GM12878 (cell line): ENCODE measurements at regions not wholly inside any gene's neighbourhood (a gene's known extent, or its start where the extent isn't known, plus 50 kb on each side); places are given as distances from the start of the nearest gene placed in this dataset.

Source experiments
- ATAC-seq: fragments of 200-7000 bp; cut with Tn5 transposase; 3 replicates; pipeline ENCODE4 v1.9.1; 2020; ENCODE audit warnings: mild to moderate bottlenecking, moderate library complexity
- BruUV-seq: library from RNA; stranded (reverse); fragments of 400-500 nt; replicated peaks from 2 replicates; lab custom pipeline; 2021; lab: Mats Ljungman, UMichigan
- CTCF ChIA-PET: fragments of 300-600 bp; sonication (Branson Sonifier 250); formaldehyde crosslinking; extraction: SDS; loops from one replicate; lab custom pipeline; 2021; ENCODE audit warnings: inconsistent platforms; lab: Yijun Ruan, JAX
- POLR2A ChIA-PET: fragments of 350-600 bp; formaldehyde crosslinking; extraction: SDS; loops from one replicate; lab custom pipeline; 2021; ENCODE audit warnings: inconsistent platforms; lab: Charles Lee
- RAD21 ChIA-PET: fragments of 300-600 bp; sonication (Branson Sonifier 250); formaldehyde crosslinking; loops from one replicate; lab custom pipeline; 2023; ENCODE audit warnings: antibody characterized with exemption; ENCODE audit not compliant: unreplicated experiment; lab: Charles Lee
- SMC1A ChIA-PET: fragments of 300-600 bp; sonication (Branson Sonifier 250); formaldehyde crosslinking; loops from one replicate; lab custom pipeline; 2023; ENCODE audit not compliant: unreplicated experiment, uncharacterized antibody; lab: Charles Lee
- DNase-seq: peaks from one replicate; pipeline ENCODE4 v3.0.0-alpha.2; 2011; ENCODE audit warnings: low read depth, low spot score
- FAIRE-seq: peaks from 3 replicates; lab custom pipeline; 2011; peaks lifted over from hg19 to GRCh38; lab: Jason Lieb, UNC
- H2AFZ ChIP-seq: 2 replicates; pipeline ENCODE4 v1.6.0; 2011; ENCODE audit warnings: low read depth, low read length, control low read depth; ENCODE audit not compliant: control insufficient read depth
- H3K27ac ChIP-seq: 2 replicates; pipeline ENCODE4 v1.5.1; 2011; ENCODE audit warnings: control low read depth; ENCODE audit not compliant: control insufficient read depth, insufficient read depth
- H3K27me3 ChIP-seq, 2 experiments: replicated peaks in 1 of 2; 2 replicates each; pipeline versions ENCODE4 v1.6.0 to v1.6.1; 2011; ENCODE audit warnings: low read length in 1 of 2; ENCODE audit not compliant: control insufficient read depth in 2 of 2, insufficient read depth in 2 of 2
- H3K36me3 ChIP-seq, 2 experiments: 2 replicates each; pipeline ENCODE4 v1.5.1; 2011; ENCODE audit warnings: low read length in 1 of 2; ENCODE audit not compliant: control insufficient read depth in 2 of 2, insufficient read depth in 2 of 2
- H3K4me1 ChIP-seq: 2 replicates; pipeline ENCODE4 v1.6.1; 2011; ENCODE audit warnings: mild to moderate bottlenecking, low read length, moderate library complexity, mixed read lengths; ENCODE audit not compliant: control insufficient read depth, insufficient read depth
- H3K4me2 ChIP-seq: 2 replicates; pipeline ENCODE4 v1.6.0; 2011; ENCODE audit warnings: control low read depth; ENCODE audit not compliant: control insufficient read depth, insufficient read depth
- H3K4me3 ChIP-seq: fragments of 200-600 bp; sonication (generic); 2 replicates; pipeline ENCODE4 v1.5.1; 2016
- H3K79me2 ChIP-seq: 2 replicates; pipeline ENCODE4 v1.6.0; 2011; ENCODE audit warnings: low read length; ENCODE audit not compliant: control insufficient read depth, insufficient read depth
- H3K9ac ChIP-seq: 2 replicates; pipeline ENCODE4 v1.8.0; 2011; ENCODE audit warnings: low read length, control low read depth, mixed read lengths; ENCODE audit not compliant: control insufficient read depth, insufficient read depth
- H3K9me3 ChIP-seq: replicated peaks from 3 replicates; pipeline ENCODE4 v1.5.1; 2011; ENCODE audit warnings: mild to moderate bottlenecking, low read length; ENCODE audit not compliant: control insufficient read depth, insufficient read depth
- H4K20me1 ChIP-seq: 2 replicates; pipeline ENCODE4 v1.6.0; 2011; ENCODE audit not compliant: control insufficient read depth, insufficient read depth
- CTCF ChIP-seq, 3 experiments: IDR thresholded peaks in 2 of 3; conservative IDR thresholded peaks in 1 of 3; 2 replicates each; pipeline ENCODE4 v1.5.1; 2011; ENCODE audit warnings: low read depth in 3 of 3, low read length in 3 of 3, mild to moderate bottlenecking in 3 of 3, control low read depth in 2 of 3, moderate library complexity in 2 of 3, inconsistent platforms in 1 of 3, mixed read lengths in 1 of 3; ENCODE audit not compliant: control insufficient read depth in 2 of 3, insufficient read depth in 1 of 3; ENCODE audit errors: extremely low read depth in 1 of 3
- E2F8 ChIP-seq: fragments of 450-650 bp; IDR thresholded peaks from 2 replicates; pipeline ENCODE4 v1.6.1; 2018; ENCODE audit warnings: mild to moderate bottlenecking, low read depth, moderate library complexity; ENCODE audit not compliant: partially characterized antibody
- EED ChIP-seq: sonication (generic); IDR thresholded peaks from 2 replicates; pipeline ENCODE4 v1.6.1; 2016; ENCODE audit warnings: antibody characterized with exemption, low read depth
- EGR1 ChIP-seq, 2 experiments: IDR thresholded peaks; 1 replicate in 1 of 2; 2 replicates in 1 of 2; pipeline ENCODE4 v1.6.1; 2011 to 2012; ENCODE audit warnings: low read depth in 2 of 2, low read length in 2 of 2, borderline replicate concordance in 1 of 2, mild to moderate bottlenecking in 1 of 2, moderate library complexity in 1 of 2
- ELK1 ChIP-seq: IDR thresholded peaks from 2 replicates; pipeline ENCODE4 v1.6.1; 2012; ENCODE audit warnings: low read depth, low read length, improper control_type of control experiment
- IKZF2 ChIP-seq, 2 experiments: fragments of 450-650 bp; IDR thresholded peaks; 2 replicates each; pipeline ENCODE4 v1.6.1; 2017; ENCODE audit warnings: mild to moderate bottlenecking in 2 of 2, moderate library complexity in 2 of 2
- SRF ChIP-seq, 2 experiments: IDR thresholded peaks; 2 replicates each; pipeline ENCODE4 v1.6.1; 2011; ENCODE audit warnings: low read depth in 2 of 2, low read length in 2 of 2, mild to moderate bottlenecking in 1 of 2, moderate library complexity in 1 of 2
- STAT3 ChIP-seq: IDR thresholded peaks from 2 replicates; pipeline ENCODE4 v1.6.1; 2011; ENCODE audit warnings: low read depth, low read length, improper control_type of control experiment
- YBX1 ChIP-seq: fragments of 450-650 bp; IDR thresholded peaks from 2 replicates; pipeline ENCODE4 v1.6.1; 2016; ENCODE audit warnings: antibody characterized with exemption
- ZBTB4 ChIP-seq: fragments of 450-650 bp; formaldehyde crosslinking; IDR thresholded peaks from 2 replicates; pipeline ENCODE4 v1.4.0; 2022; ENCODE audit warnings: mild to moderate bottlenecking, moderate library complexity
- ZBTB40 ChIP-seq: fragments of 450-650 bp; IDR thresholded peaks from 2 replicates; pipeline ENCODE4 v1.6.1; 2016; ENCODE audit warnings: mild to moderate bottlenecking, moderate library complexity, borderline replicate concordance
- WGBS: methylation state at CpG from one replicate; pipeline ENCODE4 v1.1.6; 2016; ENCODE audit warnings: low lambda C conversion rate; ENCODE audit not compliant: insufficient replicate concordance, insufficient coverage; ENCODE audit errors: missing lambda C conversion rate; 5-methylcytosine and 5-hydroxymethylcytosine counted together
- in situ Hi-C: fragments of 300-500 bp; cut with MboI; formaldehyde crosslinking; loops from 9 replicates; pipeline ENCODE4 v1.14.3; 2018; ENCODE audit warnings: mixed read lengths
- intact Hi-C: fragments of 100-400 bp; cut with micrococcal nuclease; formaldehyde crosslinking; loops from one replicate; pipeline ENCODE4 v1.14.2; 2022; ENCODE audit not compliant: unreplicated experiment

- no peak overlapping the region for H3K27ac ChIP-seq
- no peak overlapping the region for H3K9ac ChIP-seq
- RAD21 ChIA-PET = no interaction called here
- 4% methylated on average over 2 of the region's 2 CpGs for WGBS
- H3K4me1 ChIP-seq = no peaks in the 10 kb centered on the region
- ATAC-seq (no peak), FAIRE-seq (no peak), DNase-seq (no peak)
- in situ Hi-C loops = no loop called here
- no peak overlapping the region for H3K4me3 ChIP-seq
- no peaks in the 10 kb centered on the region for H4K20me1 ChIP-seq
- intact Hi-C loops = no loop called here
- CTCF ChIA-PET = no interaction called here
- no peaks in the 10 kb centered on the region for H3K79me2 ChIP-seq
- no peaks in the 10 kb centered on the region for H3K27me3 ChIP-seq
- SMC1A ChIA-PET = no interaction called here
- H2AFZ ChIP-seq = no peak overlapping the region
- H3K9me3 ChIP-seq = no peaks in the 10 kb centered on the region
- H3K4me2 ChIP-seq = no peak overlapping the region
- POLR2A ChIA-PET = no interaction called here
- BruUV-seq = no TSS peak
- no peaks in the 10 kb centered on the region for H3K36me3 ChIP-seq
- TF ChIP-seq CTCF (IDR thresholded peaks at IDR 0.05 in 2 of 3, conservative IDR thresholded peaks at IDR 0.05 in 1 of 3; ENCODE audit: control insufficient read depth in 2 of 3, extremely low read depth in 1 of 3, insufficient read depth in 1 of 3, low read depth in 3 of 3, low read length in 3 of 3) (no peak), E2F8 (no peak), ZBTB4 (CRISPR knock-in tag) (no peak), ELK1 (no peak), YBX1 (no peak), IKZF2 (IDR thresholded peaks at IDR 0.05) (no peak), EED (no peak), EGR1 (IDR thresholded peaks at IDR 0.05; ENCODE audit: borderline replicate concordance in 1 of 2, low read depth in 2 of 2, low read length in 2 of 2) (no peak), STAT3 (no peak), ZBTB40 (no peak), SRF (IDR thresholded peaks at IDR 0.05; ENCODE audit: low read depth in 2 of 2, low read length in 2 of 2) (no peak)
Measured at GRCh38 chr4:147398556-147398955, 82.3 kb upstream of the EDNRA start.
